CD4-positive, alpha-beta memory T cell (primary cell): ENCODE measurements at regions not wholly inside any gene's neighbourhood (a gene's known extent, or its start where the extent isn't known, plus 50 kb on each side); places are given as distances from the start of the nearest gene placed in this dataset.

Experiments used
- CTCF ChIA-PET: fragments of 350-600 bp; sonication (Branson Sonifier 250); formaldehyde crosslinking; loops from one replicate; lab custom pipeline; 2021; ENCODE audit warnings: inconsistent platforms; ENCODE audit not compliant: partially characterized antibody; lab: Charles Lee
- POLR2A ChIA-PET: fragments of 350-600 bp; sonication (Branson Sonifier 250); formaldehyde crosslinking; loops from one replicate; lab custom pipeline; 2021; ENCODE audit not compliant: partially characterized antibody; lab: Charles Lee
- DNase-seq, 5 donors: peaks; one replicate each; pipeline versions ENCODE4 v3.0.0 to v3.0.0-alpha.2; 2020 to 2022; ENCODE audit warnings: mixed read lengths in 1 of 5
- H3K27ac ChIP-seq: one replicate; pipeline ENCODE4 v1.7.0; 2013; ENCODE audit warnings: low read depth, low read length
- H3K27me3 ChIP-seq: 2 replicates; pipeline ENCODE4 v1.7.0; 2013; ENCODE audit warnings: mild to moderate bottlenecking, low read length, moderate library complexity; ENCODE audit not compliant: insufficient read depth
- H3K36me3 ChIP-seq: 2 replicates; pipeline ENCODE4 v1.7.0; 2013; ENCODE audit warnings: mild to moderate bottlenecking, low read length, moderate library complexity; ENCODE audit not compliant: insufficient read depth
- H3K4me1 ChIP-seq: 2 replicates; pipeline ENCODE4 v1.7.0; 2013; ENCODE audit warnings: mild to moderate bottlenecking, low read length, moderate library complexity; ENCODE audit not compliant: insufficient read depth
- H3K4me3 ChIP-seq, 2 donors: one replicate each; pipeline ENCODE4 v1.7.0; 2013; ENCODE audit warnings: low read length in 2 of 2, mild to moderate bottlenecking in 1 of 2
- H3K9me3 ChIP-seq, 2 donors: one replicate each; pipeline ENCODE4 v1.7.0; 2013; ENCODE audit warnings: low read length in 2 of 2, control low read depth in 1 of 2; ENCODE audit not compliant: control insufficient read depth in 1 of 2
- H3K27ac Mint-ChIP-seq, 7 donors: one replicate each; pipeline ENCODE4 v1.8.0; 2020 to 2021; ENCODE audit warnings: mixed read lengths in 7 of 7, mild to moderate bottlenecking in 6 of 7, inconsistent platforms in 3 of 7, moderate library complexity in 3 of 7
- H3K27me3 Mint-ChIP-seq, 2 donors: one replicate each; pipeline ENCODE4 v1.8.0; 2020 to 2021; ENCODE audit warnings: mixed read lengths in 2 of 2
- H3K36me3 Mint-ChIP-seq, 2 donors: one replicate each; pipeline ENCODE4 v1.8.0; 2020 to 2021; ENCODE audit warnings: mixed read lengths in 2 of 2, inconsistent platforms in 1 of 2, mild to moderate bottlenecking in 1 of 2
- H3K4me1 Mint-ChIP-seq, 4 donors: one replicate each; pipeline ENCODE4 v1.8.0; 2020 to 2021; ENCODE audit warnings: mixed read lengths in 4 of 4, mild to moderate bottlenecking in 1 of 4
- H3K4me3 Mint-ChIP-seq, 8 donors: one replicate each; pipeline ENCODE4 v1.8.0; 2020 to 2021; ENCODE audit warnings: mixed read lengths in 8 of 8, mild to moderate bottlenecking in 7 of 8, moderate library complexity in 6 of 8, inconsistent platforms in 3 of 8
- H3K9me3 Mint-ChIP-seq, 8 donors: one replicate each; pipeline ENCODE4 v1.8.0; 2020 to 2021; ENCODE audit warnings: mixed read lengths in 8 of 8, mild to moderate bottlenecking in 5 of 8, inconsistent platforms in 3 of 8, moderate library complexity in 1 of 8
- intact Hi-C: fragments of 100-400 bp; cut with micrococcal nuclease; formaldehyde crosslinking; loops from one replicate; pipeline ENCODE4 v1.15.1; 2023

DNA sequence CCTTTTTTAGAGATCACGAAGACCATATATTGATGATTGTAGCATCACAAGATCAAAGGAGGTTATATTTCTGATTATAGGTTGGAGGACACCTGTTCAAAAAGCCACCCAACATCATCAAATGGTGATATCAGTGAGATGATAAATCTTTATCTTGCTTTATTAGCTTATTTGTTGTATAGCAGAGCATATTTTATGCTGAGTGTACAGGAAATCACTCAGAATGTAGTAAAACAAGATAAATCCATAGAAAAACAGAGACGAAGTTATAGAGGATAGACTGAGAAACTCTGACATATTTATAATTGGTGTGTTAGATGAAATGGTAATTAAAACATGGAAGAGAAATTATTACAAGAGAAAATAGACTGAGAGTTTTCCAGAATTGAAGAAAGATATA lies 69.8 kb upstream of the DMAC1 start:
- Mint-ChIP-seq H3K27ac (no peak overlapping the region), H3K36me3 (no peaks in the 10 kb centered on the region), H3K27me3 (no peaks in the 10 kb centered on the region), H3K4me1 (peaks cover 0 to 3% (median 0%) of the 10 kb centered on the region in 4 donors), H3K9me3 (peaks cover 0 to 4% (median 0%) of the 10 kb centered on the region in 8 donors), H3K4me3 (no peak overlapping the region)
- Histone ChIP-seq H3K9me3 (no peaks in the 10 kb centered on the region), H3K36me3 (no peaks in the 10 kb centered on the region), H3K4me3 (no peak overlapping the region), H3K27me3 (no peaks in the 10 kb centered on the region), H3K4me1 (no peaks in the 10 kb centered on the region), H3K27ac (no peak overlapping the region)
- intact Hi-C loops: no loop called here
- DNase-seq: no peak
- CTCF ChIA-PET: no interaction called here
- POLR2A ChIA-PET: no interaction called here

DNA sequence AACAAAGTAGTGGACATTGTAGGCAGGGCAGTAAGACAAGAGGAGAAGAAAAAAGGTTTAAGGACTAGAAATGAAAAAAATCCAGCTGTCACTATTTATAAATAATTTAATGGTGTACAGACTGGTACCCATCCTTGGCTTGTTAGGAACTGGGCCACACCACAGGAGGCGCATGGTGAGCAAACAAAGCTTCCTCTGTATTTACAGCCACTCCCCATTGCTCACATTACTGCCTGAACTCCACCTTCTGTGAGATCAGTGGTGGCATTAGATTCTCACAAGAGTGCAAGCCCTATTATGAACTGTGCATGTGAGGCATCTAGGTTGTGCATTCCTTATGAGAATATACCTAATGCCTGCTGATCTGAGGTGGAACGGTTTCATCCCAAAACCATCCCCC lies 62.6 kb upstream of the DMAC1 start:
- Histone ChIP-seq H3K36me3 (no peaks in the 10 kb centered on the region), H3K27me3 (no peaks in the 10 kb centered on the region), H3K27ac (no peak overlapping the region), H3K4me3 (no peak overlapping the region), H3K9me3 (no peaks in the 10 kb centered on the region), H3K4me1 (no peaks in the 10 kb centered on the region)
- intact Hi-C loops: no loop called here
- ChIA-PET POLR2A (no interaction called here), CTCF (no interaction called here)
- H3K36me3 Mint-ChIP-seq: no peaks in the 10 kb centered on the region
- no peaks in the 10 kb centered on the region for H3K27me3 Mint-ChIP-seq
- H3K9me3 Mint-ChIP-seq: peaks cover 0 to 4% (median 0%) of the 10 kb centered on the region in 8 donors
- no peak overlapping the region for H3K4me3 Mint-ChIP-seq
- no peak overlapping the region for H3K27ac Mint-ChIP-seq
- H3K4me1 Mint-ChIP-seq: no peaks in the 10 kb centered on the region
- DNase-seq: no peak

DNA sequence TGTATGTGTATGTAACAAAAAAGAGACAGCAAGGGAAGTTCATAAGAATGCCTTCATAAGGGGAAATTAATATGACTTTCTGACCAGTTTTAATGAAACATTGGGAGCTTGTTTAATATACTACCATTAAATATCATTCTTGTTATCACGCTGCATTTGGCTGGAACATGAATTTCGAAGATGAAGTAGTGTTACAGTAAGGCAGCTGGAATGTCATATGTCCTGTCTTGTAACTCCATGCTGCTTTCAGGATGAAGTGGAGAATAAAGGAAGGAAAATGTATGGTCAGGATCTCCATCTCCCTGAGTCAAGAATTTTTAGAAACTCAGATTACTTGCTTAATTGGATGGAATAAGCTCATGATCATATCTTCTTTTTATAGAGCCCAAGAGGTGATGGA lies 61.5 kb upstream of the DMAC1 start:
- H3K27me3 ChIP-seq: no peaks in the 10 kb centered on the region
- no peak overlapping the region for H3K27ac ChIP-seq
- H3K9me3 ChIP-seq: no peaks in the 10 kb centered on the region
- intact Hi-C loops: no loop called here
- no peaks in the 10 kb centered on the region for H3K36me3 Mint-ChIP-seq
- peaks cover 0 to 3% (median 0%) of the 10 kb centered on the region in 8 donors for H3K9me3 Mint-ChIP-seq
- H3K4me3 ChIP-seq: no peak overlapping the region
- H3K36me3 ChIP-seq: no peaks in the 10 kb centered on the region
- H3K4me1 Mint-ChIP-seq: no peaks in the 10 kb centered on the region
- ChIA-PET CTCF (no interaction called here), POLR2A (no interaction called here)
- no peaks in the 10 kb centered on the region for H3K27me3 Mint-ChIP-seq
- H3K27ac Mint-ChIP-seq: no peak overlapping the region
- DNase-seq: no peak
- no peak overlapping the region for H3K4me3 Mint-ChIP-seq
- H3K4me1 ChIP-seq: no peaks in the 10 kb centered on the region

DNA sequence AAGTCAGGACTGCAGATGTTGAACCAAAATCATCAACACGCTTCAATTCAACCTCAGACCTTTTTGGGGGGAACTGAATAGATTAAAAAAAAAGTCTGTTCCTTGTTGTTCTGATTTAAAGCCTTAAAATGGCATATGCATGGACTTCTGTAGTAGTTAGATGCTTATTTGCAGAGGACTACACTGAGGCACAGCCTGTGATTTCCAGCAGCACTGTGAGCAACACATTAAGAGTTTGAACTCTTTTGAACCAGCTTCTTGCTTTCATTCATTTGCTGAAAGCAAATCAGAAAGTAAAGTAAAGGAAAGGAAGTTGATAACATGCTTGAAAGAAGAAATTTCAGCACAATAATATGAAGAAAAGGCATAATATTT lies 60.7 kb upstream of the DMAC1 start:
- H3K9me3 ChIP-seq: no peaks in the 10 kb centered on the region
- H3K27ac ChIP-seq: no peak overlapping the region
- Mint-ChIP-seq H3K4me1 (no peaks in the 10 kb centered on the region), H3K27me3 (no peaks in the 10 kb centered on the region), H3K27ac (no peak overlapping the region), H3K4me3 (no peak overlapping the region), H3K36me3 (no peaks in the 10 kb centered on the region), H3K9me3 (no peaks in the 10 kb centered on the region)
- no peak overlapping the region for H3K4me3 ChIP-seq
- ChIA-PET POLR2A (no interaction called here), CTCF (no interaction called here)
- intact Hi-C loops: no loop called here
- no peaks in the 10 kb centered on the region for H3K27me3 ChIP-seq
- DNase-seq: no peak
- no peaks in the 10 kb centered on the region for H3K36me3 ChIP-seq
- no peaks in the 10 kb centered on the region for H3K4me1 ChIP-seq

DNA sequence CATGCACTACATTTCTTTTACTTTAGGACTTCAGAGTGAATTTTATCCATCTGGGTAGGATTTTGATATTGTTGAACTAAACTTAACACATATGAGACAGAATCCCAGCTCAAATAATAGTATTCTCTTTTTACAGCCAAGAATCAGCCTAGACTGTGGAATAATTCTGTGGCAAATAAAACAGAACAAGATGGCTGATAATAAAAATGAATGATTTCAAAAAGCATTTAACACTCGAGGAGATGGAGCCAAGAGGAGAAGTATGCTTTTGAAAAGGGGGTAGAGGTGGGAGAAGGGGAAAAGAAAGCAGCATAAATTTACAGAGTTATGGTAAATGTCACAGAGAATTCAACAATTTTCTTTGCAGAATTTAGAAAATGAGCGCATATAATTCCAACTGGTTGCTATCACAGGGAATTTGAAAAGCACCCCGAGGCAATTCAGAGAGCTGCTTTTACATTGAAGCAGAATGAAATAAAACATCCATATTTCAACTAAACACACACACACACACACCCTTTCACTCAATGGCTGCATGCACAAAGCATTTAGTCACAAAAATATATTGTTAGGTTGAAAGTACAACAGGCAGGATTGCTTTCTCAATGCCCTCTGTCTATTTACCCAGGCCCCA lies 60.2 kb upstream of the DMAC1 start:
- H3K4me1 ChIP-seq: no peaks in the 10 kb centered on the region
- intact Hi-C loops: no loop called here
- H3K9me3 Mint-ChIP-seq: no peaks in the 10 kb centered on the region
- no peaks in the 10 kb centered on the region for H3K4me1 Mint-ChIP-seq
- H3K27ac Mint-ChIP-seq: no peak overlapping the region
- DNase-seq: no peak
- H3K27ac ChIP-seq: no peak overlapping the region
- no peaks in the 10 kb centered on the region for H3K27me3 Mint-ChIP-seq
- ChIA-PET POLR2A (no interaction called here), CTCF (no interaction called here)
- H3K4me3 ChIP-seq: no peak overlapping the region
- H3K36me3 ChIP-seq: no peaks in the 10 kb centered on the region
- no peaks in the 10 kb centered on the region for H3K36me3 Mint-ChIP-seq
- no peaks in the 10 kb centered on the region for H3K9me3 ChIP-seq
- H3K4me3 Mint-ChIP-seq: no peak overlapping the region
- H3K27me3 ChIP-seq: no peaks in the 10 kb centered on the region

DNA sequence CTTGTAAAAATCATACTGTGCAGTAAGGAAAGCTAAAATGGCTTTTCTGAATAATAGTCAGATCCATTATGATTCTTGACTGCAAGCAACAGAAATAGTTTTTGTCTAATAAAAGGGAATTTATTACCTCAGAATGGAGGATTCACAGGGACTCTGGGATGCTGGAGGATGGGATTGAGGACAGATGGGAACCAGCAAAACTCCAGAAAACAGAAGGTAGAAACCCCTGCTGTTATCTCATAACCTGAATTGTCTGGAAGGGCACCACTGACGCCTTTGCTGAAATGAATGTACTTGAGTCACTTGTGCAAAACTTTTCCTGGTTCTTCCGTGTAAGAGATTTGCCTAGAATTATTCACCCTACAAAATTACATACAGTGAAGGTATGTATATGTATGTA lies 58.6 kb upstream of the DMAC1 start:
- Mint-ChIP-seq H3K27me3 (no peaks in the 10 kb centered on the region), H3K27ac (no peak overlapping the region), H3K4me3 (no peak overlapping the region), H3K36me3 (no peaks in the 10 kb centered on the region), H3K9me3 (no peaks in the 10 kb centered on the region), H3K4me1 (peaks cover 0 to 4% (median 0%) of the 10 kb centered on the region in 4 donors)
- Histone ChIP-seq H3K9me3 (no peaks in the 10 kb centered on the region), H3K27ac (no peak overlapping the region), H3K27me3 (no peaks in the 10 kb centered on the region), H3K4me1 (no peaks in the 10 kb centered on the region), H3K4me3 (no peak overlapping the region), H3K36me3 (no peaks in the 10 kb centered on the region)
- CTCF ChIA-PET: no interaction called here
- POLR2A ChIA-PET: no interaction called here
- intact Hi-C loops: no loop called here
- DNase-seq: no peak

DNA sequence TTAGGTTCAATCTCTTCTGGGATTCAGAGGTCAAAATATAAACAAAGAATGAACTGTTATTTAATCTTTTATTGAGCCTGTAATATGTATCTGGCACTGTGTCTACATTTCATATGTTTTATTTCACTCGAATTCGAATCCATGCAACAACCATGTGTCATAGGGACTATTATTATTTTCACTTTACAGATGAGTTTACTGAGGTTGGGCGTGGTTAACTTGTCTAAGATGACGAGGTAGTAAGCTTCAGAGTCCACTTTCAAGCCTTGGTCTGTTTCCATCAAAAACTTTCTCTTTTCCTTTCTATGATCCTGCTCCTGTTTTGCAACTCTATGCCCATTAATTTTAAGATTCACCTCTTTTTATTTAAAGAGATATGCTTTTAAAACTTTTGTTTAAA lies 55.2 kb upstream of the DMAC1 start:
- DNase-seq: no peak
- Histone ChIP-seq H3K9me3 (no peaks in the 10 kb centered on the region), H3K4me1 (no peaks in the 10 kb centered on the region), H3K4me3 (no peak overlapping the region), H3K27ac (no peak overlapping the region), H3K36me3 (no peaks in the 10 kb centered on the region), H3K27me3 (no peaks in the 10 kb centered on the region)
- CTCF ChIA-PET: interaction anchor here (0.8 kb wide), 1 partner anchor 9 kb away, joined by 4 read pairs; no protein-coding TSS in a partner anchor
- intact Hi-C loops: no loop called here
- no peaks in the 10 kb centered on the region for H3K9me3 Mint-ChIP-seq
- no peak overlapping the region for H3K4me3 Mint-ChIP-seq
- H3K36me3 Mint-ChIP-seq: no peaks in the 10 kb centered on the region
- peaks cover 0 to 4% (median 0%) of the 10 kb centered on the region in 4 donors for H3K4me1 Mint-ChIP-seq
- no peaks in the 10 kb centered on the region for H3K27me3 Mint-ChIP-seq
- no peak overlapping the region for H3K27ac Mint-ChIP-seq
- POLR2A ChIA-PET: no interaction called here
